ENCODE measurements at regions not wholly inside any gene's neighbourhood (a gene's known extent, or its start where the extent isn't known, plus 50 kb on each side); places are given as distances from the start of the nearest gene placed in this dataset.

DNA sequence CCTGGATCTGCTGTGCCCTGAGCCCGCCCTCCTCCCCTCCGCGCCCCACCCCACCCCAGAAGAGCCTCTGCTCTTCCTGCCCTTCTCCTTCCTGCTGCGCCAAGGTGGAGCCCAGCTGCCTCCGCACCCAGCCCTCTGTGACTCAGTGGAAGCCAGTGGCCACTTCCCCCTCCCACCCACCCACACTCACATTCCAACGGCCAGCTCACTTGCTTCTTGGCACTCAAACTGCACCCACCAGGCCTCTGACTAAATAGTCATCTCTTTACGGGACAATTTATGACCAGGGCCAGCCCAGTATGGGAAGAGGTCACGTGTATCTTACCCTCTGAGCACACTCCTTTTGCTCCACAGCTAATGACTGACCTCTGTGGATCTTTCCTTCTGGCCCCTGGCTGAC is 150.4 kb upstream of the SLC1A4 start:
- Histone ChIP-seq H3K4me3 (no peak overlapping the region), H3K27ac (no peak overlapping the region), H3K36me3 (no peaks in the 10 kb centered on the region), H3K27me3 (no peaks in the 10 kb centered on the region), H3K4me1 (ENCODE audit: low read depth) (no peaks in the 10 kb centered on the region), H3K9me3 (ENCODE audit: low read depth) (no peaks in the 10 kb centered on the region)
- peak in 1 of 2 donors; percentile 71 for DNase-seq (ENCODE audit: low read depth in 1 of 2, low spot score in 1 of 2)
- TF ChIP-seq, protein P1, sequence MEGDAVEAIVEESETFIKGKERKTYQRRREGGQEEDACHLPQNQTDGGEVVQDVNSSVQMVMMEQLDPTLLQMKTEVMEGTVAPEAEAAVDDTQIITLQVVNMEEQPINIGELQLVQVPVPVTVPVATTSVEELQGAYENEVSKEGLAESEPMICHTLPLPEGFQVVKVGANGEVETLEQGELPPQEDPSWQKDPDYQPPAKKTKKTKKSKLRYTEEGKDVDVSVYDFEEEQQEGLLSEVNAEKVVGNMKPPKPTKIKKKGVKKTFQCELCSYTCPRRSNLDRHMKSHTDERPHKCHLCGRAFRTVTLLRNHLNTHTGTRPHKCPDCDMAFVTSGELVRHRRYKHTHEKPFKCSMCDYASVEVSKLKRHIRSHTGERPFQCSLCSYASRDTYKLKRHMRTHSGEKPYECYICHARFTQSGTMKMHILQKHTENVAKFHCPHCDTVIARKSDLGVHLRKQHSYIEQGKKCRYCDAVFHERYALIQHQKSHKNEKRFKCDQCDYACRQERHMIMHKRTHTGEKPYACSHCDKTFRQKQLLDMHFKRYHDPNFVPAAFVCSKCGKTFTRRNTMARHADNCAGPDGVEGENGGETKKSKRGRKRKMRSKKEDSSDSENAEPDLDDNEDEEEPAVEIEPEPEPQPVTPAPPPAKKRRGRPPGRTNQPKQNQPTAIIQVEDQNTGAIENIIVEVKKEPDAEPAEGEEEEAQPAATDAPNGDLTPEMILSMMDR (IDR thresholded peaks at IDR 0.05; ENCODE audit: low read depth, low read length) = no peak

DNA sequence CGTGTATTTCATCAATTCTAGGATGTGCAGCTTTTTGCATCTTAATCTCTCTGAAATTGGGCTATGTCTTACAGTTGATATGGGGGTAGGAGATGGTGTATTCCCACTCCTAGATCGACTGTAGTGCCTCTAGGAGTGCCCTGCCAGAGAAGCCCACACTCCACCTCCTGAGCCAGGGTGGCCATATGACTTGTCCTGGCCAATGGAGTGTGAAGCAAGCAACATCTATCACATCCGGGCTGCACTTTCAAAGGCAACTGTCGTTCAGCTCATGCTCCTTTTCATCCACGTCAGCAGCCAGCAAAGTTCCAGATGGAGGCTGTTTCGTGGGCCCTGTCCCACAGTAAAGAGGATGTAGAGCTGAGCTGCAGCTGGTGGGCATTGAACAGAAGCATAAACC is 149.4 kb upstream of the SLC1A4 start:
- no peaks in the 10 kb centered on the region for H3K9me3 ChIP-seq (ENCODE audit: low read depth)
- H3K4me1 ChIP-seq (ENCODE audit: low read depth) = no peaks in the 10 kb centered on the region
- TF ChIP-seq, protein P1 (IDR thresholded peaks at IDR 0.05; ENCODE audit: low read depth, low read length) = no peak
- H3K27me3 ChIP-seq = no peaks in the 10 kb centered on the region
- H3K4me3 ChIP-seq = no peak overlapping the region
- H3K36me3 ChIP-seq = no peaks in the 10 kb centered on the region
- no peak for DNase-seq (ENCODE audit: low read depth in 1 of 2, low spot score in 1 of 2)
- H3K27ac ChIP-seq = no peak overlapping the region

DNA sequence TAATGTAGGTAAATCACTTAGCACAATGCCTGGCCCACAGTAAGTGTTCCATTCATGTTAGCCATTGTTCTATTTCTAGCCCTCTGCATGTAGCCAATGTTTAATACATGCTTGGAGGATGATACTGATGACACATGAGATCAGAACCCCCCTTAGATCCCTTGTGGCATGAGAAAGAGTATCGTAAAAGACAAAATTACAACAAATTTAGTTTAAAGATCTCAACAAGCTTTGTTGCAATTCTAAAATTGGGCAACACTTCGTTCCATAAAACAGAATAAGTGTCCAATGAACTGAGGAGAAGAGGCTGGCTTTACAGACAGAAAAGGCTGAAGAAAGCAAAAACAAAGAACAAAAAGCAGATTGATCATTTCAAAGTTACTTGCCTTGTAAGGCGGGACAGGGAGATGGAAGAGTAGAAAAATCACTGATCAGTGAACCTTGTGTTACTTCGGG is 148.7 kb upstream of the SLC1A4 start:
- no peaks in the 10 kb centered on the region for H3K9me3 ChIP-seq (ENCODE audit: low read depth)
- no peaks in the 10 kb centered on the region for H3K36me3 ChIP-seq
- DNase-seq (ENCODE audit: low read depth in 1 of 2, low spot score in 1 of 2) = no peak
- no peak overlapping the region for H3K4me3 ChIP-seq
- TF ChIP-seq, protein P1 (IDR thresholded peaks at IDR 0.05; ENCODE audit: low read depth, low read length) = no peak
- no peak overlapping the region for H3K27ac ChIP-seq
- H3K4me1 ChIP-seq (ENCODE audit: low read depth) = no peaks in the 10 kb centered on the region
- H3K27me3 ChIP-seq = no peaks in the 10 kb centered on the region

DNA sequence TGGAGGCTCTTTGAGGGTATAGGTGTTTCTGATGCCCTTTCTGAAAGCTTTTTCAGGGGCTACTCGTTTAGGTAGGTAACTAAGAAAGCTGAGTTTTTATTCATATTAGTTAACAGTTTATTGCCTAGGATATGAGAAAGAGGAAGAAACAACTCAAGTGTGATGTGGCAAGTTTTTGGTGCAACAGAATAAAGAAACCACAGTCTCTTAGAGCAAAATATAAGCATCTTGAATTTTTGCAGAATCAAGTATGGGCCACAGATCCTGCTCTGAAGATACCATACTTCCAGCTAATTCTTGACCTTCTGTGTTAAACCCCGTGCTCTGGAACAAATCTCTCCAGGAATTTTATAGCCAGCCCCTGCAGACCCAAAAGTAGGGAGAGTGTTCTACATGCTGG is 147.7 kb upstream of the SLC1A4 start:
- H3K4me3 ChIP-seq = no peak overlapping the region
- DNase-seq (ENCODE audit: low read depth in 1 of 2, low spot score in 1 of 2) = no peak
- TF ChIP-seq, protein P1 (IDR thresholded peaks at IDR 0.05; ENCODE audit: low read depth, low read length) = no peak

DNA sequence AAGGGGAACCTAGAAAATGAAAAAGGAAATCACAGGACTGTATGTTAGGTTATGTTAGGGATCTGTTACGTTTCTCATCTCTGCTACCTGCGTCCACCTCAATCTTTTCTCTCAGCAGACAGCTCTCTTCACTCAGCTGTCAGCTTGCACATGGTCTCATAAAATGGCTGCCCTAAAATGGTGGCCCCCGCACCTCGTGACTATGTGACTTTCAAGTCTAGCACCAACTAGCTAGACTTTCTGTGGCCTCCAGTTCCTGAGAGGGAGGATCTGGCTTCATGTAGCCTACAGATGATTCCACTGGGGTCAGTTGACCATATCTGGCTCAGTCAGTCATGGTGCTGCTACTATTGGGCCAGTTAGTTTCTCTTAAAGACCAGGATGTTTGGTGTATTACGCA is 147.2 kb upstream of the SLC1A4 start:
- no peak overlapping the region for H3K27ac ChIP-seq
- TF ChIP-seq, protein P1 (IDR thresholded peaks at IDR 0.05; ENCODE audit: low read depth, low read length) = no peak
- no peaks in the 10 kb centered on the region for H3K4me1 ChIP-seq (ENCODE audit: low read depth)
- H3K4me3 ChIP-seq = no peak overlapping the region
- H3K36me3 ChIP-seq = no peaks in the 10 kb centered on the region
- no peak for DNase-seq (ENCODE audit: low read depth in 1 of 2, low spot score in 1 of 2)
- no peaks in the 10 kb centered on the region for H3K9me3 ChIP-seq (ENCODE audit: low read depth)
- no peaks in the 10 kb centered on the region for H3K27me3 ChIP-seq

More for the DNA sequence above, 147.7 kb upstream of the SLC1A4 start:
- Histone ChIP-seq H3K36me3 (no peaks in the 10 kb centered on the region), H3K27ac (no peak overlapping the region), H3K9me3 (ENCODE audit: low read depth) (no peaks in the 10 kb centered on the region), H3K4me1 (ENCODE audit: low read depth) (no peaks in the 10 kb centered on the region), H3K27me3 (no peaks in the 10 kb centered on the region)

DNA sequence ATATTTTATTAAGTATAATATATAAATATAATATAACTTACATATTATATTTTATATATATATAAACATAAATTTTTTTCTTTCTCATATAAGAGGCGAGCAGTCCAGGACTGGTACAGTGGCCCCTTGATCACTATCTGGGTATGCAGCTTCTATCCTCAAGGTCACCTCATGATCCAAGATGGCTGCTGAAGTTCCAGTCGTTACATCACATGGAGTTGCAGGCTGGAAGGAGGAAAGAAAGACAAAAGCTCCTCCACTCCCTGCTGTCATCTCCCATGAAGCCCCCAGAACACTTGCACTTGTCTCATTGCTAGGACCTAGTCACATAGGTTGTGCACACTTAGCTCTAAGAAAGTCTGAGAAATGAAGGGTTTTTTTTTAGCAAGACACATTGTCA is 145.1 kb upstream of the SLC1A4 start:
- no peaks in the 10 kb centered on the region for H3K36me3 ChIP-seq
- no peaks in the 10 kb centered on the region for H3K4me1 ChIP-seq (ENCODE audit: low read depth)
- no peaks in the 10 kb centered on the region for H3K27me3 ChIP-seq
- no peak overlapping the region for H3K27ac ChIP-seq
- DNase-seq (ENCODE audit: low read depth in 1 of 2, low spot score in 1 of 2) = no peak
- no peak overlapping the region for H3K4me3 ChIP-seq
- no peaks in the 10 kb centered on the region for H3K9me3 ChIP-seq (ENCODE audit: low read depth)
- TF ChIP-seq, protein P1 (IDR thresholded peaks at IDR 0.05; ENCODE audit: low read depth, low read length) = no peak
